Motor neuron (in vitro differentiated cells): ENCODE measurements at regions not wholly inside any gene's neighbourhood (a gene's known extent, or its start where the extent isn't known, plus 50 kb on each side); places are given as distances from the start of the nearest gene placed in this dataset.
"Not testable (repeated sequence)": the region's sequence is repeated elsewhere in the genome, so short reads cannot be mapped to it uniquely, and the experiment has no call there.

Source experiments
- ATAC-seq, 8 experiments: fragments of 200-7000 bp; cut with Tn5 transposase; replicated peaks in 6 of 8; 2 replicates each; pipeline ENCODE4 v1.8.0; 2021; ENCODE audit warnings: mild to moderate bottlenecking in 8 of 8, moderate library complexity in 8 of 8
- H3K27ac ChIP-seq, 2 donors: fragments of 250-450 bp; sonication (Bioruptor Pico); 2 replicates each; pipeline ENCODE4 v1.9.0; 2021; ENCODE audit warnings: antibody characterized with exemption in 2 of 2, mild to moderate bottlenecking in 2 of 2, moderate library complexity in 1 of 2
- H3K4me1 ChIP-seq, 2 donors: fragments of 250-450 bp; sonication (Bioruptor Pico); replicated peaks in 1 of 2; 2 replicates each; pipeline ENCODE4 v1.6.1; 2021; ENCODE audit warnings: antibody characterized with exemption in 2 of 2, mild to moderate bottlenecking in 2 of 2, moderate library complexity in 1 of 2
- H3K4me3 ChIP-seq, 5 donors: fragments of 250-450 bp; sonication (Bioruptor Pico); 2 replicates each; pipeline ENCODE4 v1.9.0; 2021; ENCODE audit warnings: antibody characterized with exemption in 5 of 5, mild to moderate bottlenecking in 5 of 5, moderate library complexity in 4 of 5
- WGBS, 10 experiments: fragments of 450-650 bp; shearing (Covaris generic); methylation state at CpG; one replicate each; pipeline ENCODE4 v1.0.0; 2022; 5-methylcytosine and 5-hydroxymethylcytosine counted together
- in situ Hi-C, 9 experiments: fragments of 400-800 bp; cut with MboI; loops; one replicate each; pipeline ENCODE4 v1.15.0; 2021; ENCODE audit warnings: low sequenced_read_pairs in 9 of 9, low pct_unique_long_range_greater_than_20kb in 2 of 9; ENCODE audit not compliant: unreplicated experiment in 9 of 9

DNA sequence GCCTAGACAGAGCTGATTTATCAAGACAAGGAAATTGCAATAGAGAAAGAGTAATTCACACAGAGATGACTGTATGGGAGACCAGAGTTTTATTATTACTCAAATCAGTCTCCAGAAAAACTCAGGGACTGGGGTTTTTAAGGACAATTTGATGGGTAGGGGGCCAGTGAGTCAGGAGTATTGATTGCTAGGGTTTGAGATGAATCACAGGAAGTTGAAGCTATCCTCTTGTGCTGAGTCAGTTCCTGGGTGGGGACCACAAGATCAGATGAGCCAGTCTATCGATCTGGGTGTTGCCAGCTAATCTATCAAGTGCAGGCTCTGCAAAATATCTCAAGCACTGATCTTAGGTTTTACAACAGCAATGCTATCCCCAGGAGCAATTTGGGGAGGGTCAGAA is 87.4 kb upstream of the TGIF2LY start:
- in situ Hi-C loops, H3K4me1 ChIP-seq, H3K4me3 ChIP-seq, H3K27ac ChIP-seq: not testable (repeated sequence)
- peak in 1 of 8 experiments; percentile 31 for ATAC-seq
- WGBS, 10 experiments = no CpG with 5 or more reads among the region's 1 CpG

DNA sequence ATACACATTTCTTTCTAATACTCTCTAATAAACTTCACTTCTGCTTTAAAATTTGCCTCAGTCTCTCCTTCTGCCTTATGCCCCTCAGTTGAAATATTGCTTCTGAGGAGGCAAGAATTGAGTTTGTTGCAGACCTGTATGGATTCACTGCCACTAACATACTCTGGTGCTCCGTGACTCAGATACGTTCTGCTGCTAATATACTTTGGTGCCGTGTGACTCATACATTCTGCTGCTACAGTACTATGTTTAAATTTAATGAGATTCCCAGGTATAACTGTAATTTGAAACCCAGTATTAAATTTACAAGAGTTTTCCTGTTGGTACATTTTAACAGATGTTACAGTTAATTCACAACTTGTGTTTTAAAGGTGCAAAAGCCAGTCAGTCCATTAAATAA is 84.3 kb upstream of the TGIF2LY start:
- no CpG with 5 or more reads among the region's 3 CpGs for WGBS, 10 experiments
- ATAC-seq, in situ Hi-C loops: not testable (repeated sequence)

DNA sequence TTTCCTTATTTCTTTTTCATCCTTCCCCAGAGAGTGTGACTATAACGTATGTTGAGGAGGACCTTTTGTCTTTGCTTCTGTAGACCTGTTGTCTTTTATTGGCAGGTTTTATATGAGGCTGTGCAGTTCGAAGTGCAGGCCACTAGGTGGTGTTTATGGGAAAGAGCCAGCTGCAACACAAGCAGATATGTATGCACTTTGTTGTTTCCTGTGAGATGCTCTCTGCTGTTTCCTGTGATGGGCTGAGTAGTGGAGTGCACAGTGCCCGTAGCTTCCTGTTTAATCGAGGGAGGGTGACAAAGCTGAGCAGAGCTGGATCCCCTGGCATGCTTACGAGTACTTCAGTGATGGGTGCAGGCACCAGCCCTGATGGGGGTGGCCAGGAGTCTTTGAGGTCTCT is 51.8 kb upstream of the TGIF2LY start:
- H3K4me1 ChIP-seq, in situ Hi-C loops, H3K4me3 ChIP-seq, H3K27ac ChIP-seq: not testable (repeated sequence)
- peak; percentile 36 to 67 (median 44) for ATAC-seq
- WGBS, 10 experiments = no CpG with 5 or more reads among the region's 5 CpGs

More for the DNA sequence above, 84.3 kb upstream of the TGIF2LY start:
- not testable (repeated sequence) for H3K27ac ChIP-seq, H3K4me3 ChIP-seq, H3K4me1 ChIP-seq
